ENCODE measurements at regions not wholly inside any gene's neighbourhood (a gene's known extent, or its start where the extent isn't known, plus 50 kb on each side); places are given as distances from the start of the nearest gene placed in this dataset.

GRCh38 chr10:109624939-109625338 lies 298.4 kb downstream of the XPNPEP1 start:
- H3K79me2 ChIP-seq (ENCODE audit: low read length) = no peaks in the 10 kb centered on the region
- TF ChIP-seq EZH2 (IDR thresholded peaks at IDR 0.05; ENCODE audit: low read length, unreplicated experiment) (no peak), EZH2phosphoT487 (IDR thresholded peaks at IDR 0.05; ENCODE audit: borderline replicate concordance, low read length) (no peak), CTCF (conservative IDR thresholded peaks at IDR 0.05; ENCODE audit: low read depth, low read length) (no peak)
- no peak for ATAC-seq
- no peaks in the 10 kb centered on the region for H4K20me1 ChIP-seq (ENCODE audit: low read length)
- H3F3A ChIP-seq (ENCODE audit: low read length, unreplicated experiment) = no peaks in the 10 kb centered on the region
- no peak overlapping the region for H2AFZ ChIP-seq (ENCODE audit: low read length)
- no peaks in the 10 kb centered on the region for H3K4me1 ChIP-seq (ENCODE audit: insufficient read depth, low read length)
- no peaks in the 10 kb centered on the region for H3K9me3 ChIP-seq (ENCODE audit: low read length)
- intact Hi-C loops (cut with micrococcal nuclease) = no loop called here
- POLR2A ChIA-PET (ENCODE audit: unreplicated experiment) = no interaction called here
- no peaks in the 10 kb centered on the region for H3K27me3 ChIP-seq (ENCODE audit: low read length)
- DNase-seq = no peak
- H3K4me3 ChIP-seq (ENCODE audit: low read length) = no peak overlapping the region
- no peak overlapping the region for H3K27ac ChIP-seq (ENCODE audit: low read length)
- no peaks in the 10 kb centered on the region for H3K36me3 ChIP-seq (ENCODE audit: low read depth, low read length)
- no peak overlapping the region for H3K9ac ChIP-seq (ENCODE audit: low read length)
- no peak overlapping the region for H3K4me2 ChIP-seq (ENCODE audit: low read length)
- H3K9me2 ChIP-seq (replicated peaks; ENCODE audit: low read length) = no peaks in the 10 kb centered on the region
- BruUV-seq (replicated peaks) = no TSS peak
- CTCF ChIA-PET = no interaction called here

DNA sequence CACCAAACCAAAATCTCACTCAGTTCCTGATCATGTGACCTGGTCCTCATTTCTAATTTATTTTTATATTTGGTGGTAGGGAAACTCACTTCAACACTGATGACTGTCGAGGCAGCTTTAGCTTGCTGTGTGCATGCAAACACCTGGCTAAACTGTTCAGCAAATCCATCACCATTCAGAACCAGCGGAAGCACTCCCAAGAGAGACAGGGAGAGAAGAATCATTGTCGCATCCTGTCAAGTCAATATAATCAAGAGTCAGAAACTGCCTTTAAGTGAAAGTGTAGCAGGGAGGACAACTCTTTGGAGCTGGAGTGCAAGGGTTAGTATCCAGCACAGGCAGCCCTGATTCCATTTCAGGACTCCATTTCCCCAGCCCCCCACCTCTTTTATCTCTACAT lies 300.7 kb downstream of the XPNPEP1 start:
- Histone ChIP-seq H3K4me1 (ENCODE audit: insufficient read depth, low read length) (no peaks in the 10 kb centered on the region), H3K9ac (ENCODE audit: low read length) (no peak overlapping the region), H3K4me3 (ENCODE audit: low read length) (no peak overlapping the region), H3K9me2 (replicated peaks; ENCODE audit: low read length) (no peaks in the 10 kb centered on the region), H3K4me2 (ENCODE audit: low read length) (no peak overlapping the region), H4K20me1 (ENCODE audit: low read length) (no peaks in the 10 kb centered on the region), H3K27ac (ENCODE audit: low read length) (no peak overlapping the region), H2AFZ (ENCODE audit: low read length) (no peak overlapping the region), H3K79me2 (ENCODE audit: low read length) (no peaks in the 10 kb centered on the region), H3F3A (ENCODE audit: low read length, unreplicated experiment) (no peaks in the 10 kb centered on the region), H3K27me3 (ENCODE audit: low read length) (no peaks in the 10 kb centered on the region), H3K36me3 (ENCODE audit: low read depth, low read length) (no peaks in the 10 kb centered on the region), H3K9me3 (ENCODE audit: low read length) (no peaks in the 10 kb centered on the region)
- intact Hi-C loops (cut with micrococcal nuclease) = no loop called here
- POLR2A ChIA-PET (ENCODE audit: unreplicated experiment) = no interaction called here
- DNase-seq (no peak), ATAC-seq (no peak)
- BruUV-seq (replicated peaks) = no TSS peak
- CTCF ChIA-PET = no interaction called here
- TF ChIP-seq CTCF (conservative IDR thresholded peaks at IDR 0.05; ENCODE audit: low read depth, low read length) (no peak), EZH2 (IDR thresholded peaks at IDR 0.05; ENCODE audit: low read length, unreplicated experiment) (no peak), EZH2phosphoT487 (IDR thresholded peaks at IDR 0.05; ENCODE audit: borderline replicate concordance, low read length) (no peak)

GRCh38 chr10:109620396-109620795 lies 302.9 kb downstream of the XPNPEP1 start:
- Histone ChIP-seq H3F3A (ENCODE audit: low read length, unreplicated experiment) (no peaks in the 10 kb centered on the region), H3K79me2 (ENCODE audit: low read length) (no peaks in the 10 kb centered on the region), H4K20me1 (ENCODE audit: low read length) (no peaks in the 10 kb centered on the region), H3K4me3 (ENCODE audit: low read length) (no peak overlapping the region), H3K27ac (ENCODE audit: low read length) (no peak overlapping the region), H3K27me3 (ENCODE audit: low read length) (no peaks in the 10 kb centered on the region), H3K4me2 (ENCODE audit: low read length) (no peak overlapping the region), H3K4me1 (ENCODE audit: insufficient read depth, low read length) (no peaks in the 10 kb centered on the region), H3K9ac (ENCODE audit: low read length) (no peak overlapping the region), H3K9me3 (ENCODE audit: low read length) (no peaks in the 10 kb centered on the region), H2AFZ (ENCODE audit: low read length) (no peak overlapping the region), H3K9me2 (replicated peaks; ENCODE audit: low read length) (no peaks in the 10 kb centered on the region), H3K36me3 (ENCODE audit: low read depth, low read length) (no peaks in the 10 kb centered on the region)
- ChIA-PET CTCF (no interaction called here), POLR2A (ENCODE audit: unreplicated experiment) (no interaction called here)
- DNase-seq (no peak), ATAC-seq (no peak)
- TF ChIP-seq CTCF (conservative IDR thresholded peaks at IDR 0.05; ENCODE audit: low read depth, low read length) (no peak), EZH2phosphoT487 (IDR thresholded peaks at IDR 0.05; ENCODE audit: borderline replicate concordance, low read length) (no peak), EZH2 (IDR thresholded peaks at IDR 0.05; ENCODE audit: low read length, unreplicated experiment) (no peak)
- BruUV-seq (replicated peaks) = no TSS peak
- intact Hi-C loops (cut with micrococcal nuclease) = no loop called here
